Body of pancreas (tissue), 4 donors: ENCODE measurements at regions not wholly inside any gene's neighbourhood (a gene's known extent, or its start where the extent isn't known, plus 50 kb on each side); places are given as distances from the start of the nearest gene placed in this dataset.

Experiments used
- POLR2A ChIP-seq, 3 donors: fragments of 450-650 bp; IDR thresholded peaks; one replicate each; pipeline ENCODE4 v1.6.1; 2016; ENCODE audit warnings: antibody characterized with exemption in 3 of 3, mild to moderate bottlenecking in 2 of 3
- TF ChIP-seq, protein P1 (sequence below), 7 experiments: fragments of 450-650 bp in 4 of 7; fragments of 200-600 bp in 3 of 7; sonication (generic) in 3 of 7; IDR thresholded peaks; one replicate each; pipeline ENCODE4 v1.5.1; 2016 to 2019; ENCODE audit warnings: antibody characterized with exemption in 7 of 7

DNA sequence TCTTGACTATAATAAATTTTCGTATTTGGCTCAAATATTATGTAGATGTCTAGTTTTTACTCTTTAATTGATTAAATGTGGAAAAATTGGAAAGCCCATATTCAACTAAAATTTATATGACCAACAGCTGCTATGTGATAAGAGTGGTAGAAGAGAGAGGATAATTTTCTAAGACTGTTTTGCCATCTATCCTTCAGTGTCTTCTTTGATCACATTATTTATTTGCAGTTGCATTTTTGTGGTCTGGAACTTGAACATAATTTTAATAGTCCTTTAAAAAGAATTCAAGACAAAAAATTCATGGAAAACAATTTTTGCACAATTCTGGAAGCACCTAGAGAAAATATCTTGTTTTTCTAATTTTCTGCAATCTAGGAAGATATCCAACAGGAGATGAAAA lies 213.3 kb upstream of the THBS1 start:
- TF ChIP-seq, protein P1, sequence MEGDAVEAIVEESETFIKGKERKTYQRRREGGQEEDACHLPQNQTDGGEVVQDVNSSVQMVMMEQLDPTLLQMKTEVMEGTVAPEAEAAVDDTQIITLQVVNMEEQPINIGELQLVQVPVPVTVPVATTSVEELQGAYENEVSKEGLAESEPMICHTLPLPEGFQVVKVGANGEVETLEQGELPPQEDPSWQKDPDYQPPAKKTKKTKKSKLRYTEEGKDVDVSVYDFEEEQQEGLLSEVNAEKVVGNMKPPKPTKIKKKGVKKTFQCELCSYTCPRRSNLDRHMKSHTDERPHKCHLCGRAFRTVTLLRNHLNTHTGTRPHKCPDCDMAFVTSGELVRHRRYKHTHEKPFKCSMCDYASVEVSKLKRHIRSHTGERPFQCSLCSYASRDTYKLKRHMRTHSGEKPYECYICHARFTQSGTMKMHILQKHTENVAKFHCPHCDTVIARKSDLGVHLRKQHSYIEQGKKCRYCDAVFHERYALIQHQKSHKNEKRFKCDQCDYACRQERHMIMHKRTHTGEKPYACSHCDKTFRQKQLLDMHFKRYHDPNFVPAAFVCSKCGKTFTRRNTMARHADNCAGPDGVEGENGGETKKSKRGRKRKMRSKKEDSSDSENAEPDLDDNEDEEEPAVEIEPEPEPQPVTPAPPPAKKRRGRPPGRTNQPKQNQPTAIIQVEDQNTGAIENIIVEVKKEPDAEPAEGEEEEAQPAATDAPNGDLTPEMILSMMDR (IDR thresholded peaks at IDR 0.05) = no peak
- no peak for TF ChIP-seq POLR2A (IDR thresholded peaks at IDR 0.05)
